GM19397 (cell line): ENCODE measurements at regions not wholly inside any gene's neighbourhood (a gene's known extent, or its start where the extent isn't known, plus 50 kb on each side); places are given as distances from the start of the nearest gene placed in this dataset.

Experiments
- ATAC-seq: cut with Tn5 transposase; IDR thresholded peaks from one replicate; pipeline ENCODE4 v1.9.1; 2021; ENCODE audit warnings: mild to moderate bottlenecking, moderate library complexity; ENCODE audit not compliant: unreplicated experiment

DNA sequence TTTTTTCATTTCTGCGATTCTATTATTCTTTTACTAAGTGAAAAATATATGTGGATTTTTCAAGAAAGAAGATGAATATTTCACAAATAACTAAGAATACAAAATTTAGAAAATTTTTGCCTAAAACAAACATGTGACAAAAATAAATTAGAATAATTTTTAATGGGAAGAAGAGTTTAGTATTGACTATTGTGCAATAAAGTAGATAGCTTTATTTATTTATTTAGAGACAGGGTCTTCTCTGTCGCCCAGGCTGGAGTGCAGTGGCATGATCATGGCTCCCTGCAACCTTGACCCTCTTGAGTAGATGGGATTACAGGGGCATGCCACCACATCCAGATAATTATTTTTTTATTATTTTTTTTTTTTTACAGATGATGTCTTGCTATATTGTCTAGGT, 95.3 kb upstream of the PAQR3 start:
- no peak for ATAC-seq

DNA sequence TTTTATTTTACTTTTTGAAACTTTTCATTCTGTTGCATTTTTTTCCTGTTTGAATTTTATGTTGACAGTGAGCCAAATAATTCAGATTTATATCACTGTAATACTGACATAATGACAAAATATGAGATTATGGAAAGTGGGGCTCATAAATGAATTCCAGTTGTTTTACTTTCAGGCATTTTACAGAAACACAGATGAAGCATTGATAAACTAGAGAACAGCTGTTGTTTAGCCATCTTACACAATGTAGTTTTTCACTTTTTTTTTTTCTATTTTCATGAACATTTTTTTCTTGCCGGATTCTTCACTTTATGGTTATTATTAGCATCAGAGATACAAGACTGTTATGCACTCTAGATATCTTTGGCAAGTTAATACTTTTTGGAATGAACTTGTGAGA, 91.7 kb upstream of the PAQR3 start:
- no peak for ATAC-seq

DNA sequence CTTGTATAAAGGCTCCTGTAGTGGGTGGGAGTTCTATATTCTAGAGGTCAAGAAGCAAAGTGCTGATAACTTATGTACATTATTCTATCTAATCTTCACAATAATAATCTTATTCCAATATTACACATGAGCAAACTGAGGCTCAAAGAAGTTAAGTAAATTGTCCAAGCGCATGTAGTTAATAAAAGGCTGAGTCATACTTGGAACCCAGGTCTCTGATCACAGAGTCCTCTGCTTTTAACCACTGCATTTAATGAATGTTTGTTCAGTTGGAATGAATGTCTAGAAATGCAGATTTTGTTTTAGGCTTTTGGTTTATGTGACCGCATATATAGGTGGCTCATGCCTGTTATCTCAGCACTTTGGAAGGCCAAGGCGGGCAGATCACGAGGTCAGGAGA, 88.4 kb upstream of the PAQR3 start:
- ATAC-seq = no peak

DNA sequence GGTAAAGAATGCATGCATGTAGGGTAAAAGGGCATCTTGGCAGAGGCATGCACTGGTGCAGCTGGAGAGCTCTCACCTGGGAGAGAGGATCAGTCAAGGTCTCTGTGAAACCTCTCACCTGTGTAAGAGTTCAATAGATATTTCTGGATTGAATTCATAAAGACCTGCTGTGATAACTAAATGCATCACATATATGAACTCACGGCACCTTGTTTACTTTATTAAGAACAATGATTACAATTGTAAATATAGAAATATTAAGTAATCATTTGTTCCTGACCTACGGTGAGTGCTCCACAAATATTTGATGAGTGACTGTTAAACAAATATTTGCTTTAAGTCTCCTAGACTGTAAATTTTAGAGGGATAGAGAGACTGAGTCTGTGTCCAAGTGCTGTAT, 85.9 kb upstream of the PAQR3 start:
- ATAC-seq = no peak

- no peak for ATAC-seq
Measured at GRCh38 chr4:79023799-79024770, 84.8 kb upstream of the PAQR3 start.

DNA sequence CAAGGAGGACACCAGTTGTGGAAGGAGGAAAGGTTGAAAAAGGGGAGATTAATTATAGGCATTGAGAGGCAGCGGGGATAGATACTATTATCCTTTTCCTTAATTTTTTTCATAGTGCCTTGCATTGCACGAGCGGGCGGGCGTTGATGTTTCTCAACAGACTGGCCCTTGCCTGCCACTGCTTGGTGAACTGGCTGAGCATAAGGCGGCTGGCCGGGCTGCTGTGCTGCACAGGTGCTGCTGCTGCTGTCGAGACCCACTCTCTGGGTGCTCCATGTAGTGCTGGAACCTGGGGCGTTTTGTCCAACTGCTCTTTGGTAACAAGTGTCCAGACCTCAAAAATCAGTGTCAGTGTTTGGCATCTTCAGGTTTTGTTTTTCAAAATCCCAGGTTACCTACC, 83.3 kb upstream of the PAQR3 start:
- ATAC-seq = no peak

- ATAC-seq = no peak
Measured at GRCh38 chr4:79017481-79017880, 78.2 kb upstream of the PAQR3 start.

DNA sequence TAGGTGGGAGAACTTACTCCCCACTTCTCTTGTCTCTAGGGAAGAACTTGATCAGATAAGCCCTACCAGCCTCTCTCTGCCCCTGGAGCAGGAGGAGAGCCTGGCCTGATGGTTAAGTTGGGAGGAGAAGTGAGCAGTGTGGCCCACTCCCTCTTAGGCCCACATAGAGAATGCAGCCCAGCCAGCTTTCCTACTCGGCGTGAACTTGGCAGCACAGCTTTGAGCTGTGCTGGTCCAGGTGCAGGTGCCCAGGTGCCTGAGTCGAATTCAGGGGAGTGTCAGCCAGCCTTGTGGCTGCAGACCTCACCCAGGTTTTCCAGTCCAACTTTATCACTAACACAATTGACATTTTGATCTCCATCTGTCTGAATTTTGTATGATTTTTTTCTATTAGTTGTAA, 77.6 kb upstream of the PAQR3 start:
- ATAC-seq = no peak

- no peak for ATAC-seq
Measured at GRCh38 chr4:79015411-79015810, 76.2 kb upstream of the PAQR3 start.

DNA sequence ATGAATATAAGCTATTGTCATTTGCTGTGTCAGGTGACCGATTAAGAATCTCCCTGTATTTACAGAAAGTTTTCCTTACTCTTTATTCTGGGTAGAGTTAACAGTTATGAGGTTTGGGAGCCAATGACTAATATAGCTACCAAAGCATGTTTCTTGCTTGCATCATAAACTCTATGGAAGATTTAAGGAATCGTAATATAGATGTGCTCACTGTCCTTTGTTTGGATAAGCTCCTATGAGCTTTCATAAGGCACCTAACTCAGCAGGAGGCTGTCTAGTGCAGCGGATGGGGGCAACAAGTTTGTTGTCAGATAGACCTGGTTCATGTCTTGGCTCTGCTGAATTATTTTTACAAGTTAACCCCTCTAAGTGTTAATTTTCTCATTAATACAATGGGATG, 75.0 kb upstream of the PAQR3 start:
- no peak for ATAC-seq

DNA sequence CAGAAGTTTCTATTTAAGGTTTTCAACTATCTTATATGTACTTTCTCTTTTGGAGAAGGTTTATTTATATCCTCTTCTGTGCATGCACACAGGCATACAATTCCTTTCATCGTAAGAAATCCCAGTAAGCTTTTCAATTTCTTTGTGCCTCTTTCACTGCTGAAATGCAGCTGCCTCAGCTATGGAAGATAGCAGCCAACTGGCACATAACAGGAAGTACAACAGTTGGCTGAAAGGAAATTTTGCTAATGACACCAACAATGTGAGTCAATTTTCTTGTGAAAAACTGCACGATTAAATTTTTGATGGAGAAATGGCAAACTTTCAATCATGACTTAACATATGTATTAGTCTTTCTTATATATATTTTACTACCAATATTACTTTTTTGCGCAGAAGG, 74.5 kb upstream of the PAQR3 start:
- no peak for ATAC-seq

GRCh38 chr4:78990938-78991810, 51.9 kb upstream of the PAQR3 start:
- ATAC-seq = no peak

GRCh38 chr4:78989697-78990270, 50.5 kb upstream of the PAQR3 start:
- no peak for ATAC-seq
